HG03442 (cell line): ENCODE measurements at regions not wholly inside any gene's neighbourhood (a gene's known extent, or its start where the extent isn't known, plus 50 kb on each side); places are given as distances from the start of the nearest gene placed in this dataset.
"Not testable (repeated sequence)": the region's sequence is repeated elsewhere in the genome, so short reads cannot be mapped to it uniquely, and the experiment has no call there.

Experiments used
- ATAC-seq: cut with Tn5 transposase; IDR thresholded peaks from one replicate; pipeline ENCODE4 v1.9.1; 2021; ENCODE audit warnings: mild to moderate bottlenecking, moderate library complexity; ENCODE audit not compliant: unreplicated experiment

DNA sequence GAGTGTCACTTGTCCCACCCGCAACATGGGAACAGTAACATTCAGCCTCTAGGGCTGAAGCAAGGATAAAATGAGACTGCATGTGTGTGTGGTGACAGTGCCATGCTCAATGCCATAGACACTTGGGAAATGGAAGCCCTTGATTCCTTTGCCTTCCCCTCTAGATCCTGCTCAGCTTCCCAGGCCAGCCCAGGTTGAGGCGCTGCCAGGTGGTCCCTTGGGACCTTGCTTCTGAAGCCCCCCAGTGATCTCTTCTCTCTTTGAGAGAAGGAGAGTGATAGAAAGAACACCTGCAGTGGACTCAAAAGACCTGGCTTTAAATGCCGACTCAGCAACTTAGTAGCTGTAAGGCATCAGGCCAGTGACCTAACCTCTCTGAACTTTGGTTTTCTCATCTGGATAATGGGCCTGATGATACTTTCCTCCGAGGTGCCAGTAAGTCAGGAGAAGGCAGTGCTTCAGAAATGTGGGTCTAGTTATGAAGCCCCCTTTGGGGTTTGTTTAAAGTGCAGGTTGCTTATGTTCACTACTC lies 144.5 kb downstream of the RPLP1 start:
- no peak for ATAC-seq

GRCh38 chr15:69599271-69599670 lies 146.7 kb downstream of the RPLP1 start:
- ATAC-seq: no peak

GRCh38 chr15:69600556-69601085 lies 148.0 kb downstream of the RPLP1 start:
- no peak for ATAC-seq

DNA sequence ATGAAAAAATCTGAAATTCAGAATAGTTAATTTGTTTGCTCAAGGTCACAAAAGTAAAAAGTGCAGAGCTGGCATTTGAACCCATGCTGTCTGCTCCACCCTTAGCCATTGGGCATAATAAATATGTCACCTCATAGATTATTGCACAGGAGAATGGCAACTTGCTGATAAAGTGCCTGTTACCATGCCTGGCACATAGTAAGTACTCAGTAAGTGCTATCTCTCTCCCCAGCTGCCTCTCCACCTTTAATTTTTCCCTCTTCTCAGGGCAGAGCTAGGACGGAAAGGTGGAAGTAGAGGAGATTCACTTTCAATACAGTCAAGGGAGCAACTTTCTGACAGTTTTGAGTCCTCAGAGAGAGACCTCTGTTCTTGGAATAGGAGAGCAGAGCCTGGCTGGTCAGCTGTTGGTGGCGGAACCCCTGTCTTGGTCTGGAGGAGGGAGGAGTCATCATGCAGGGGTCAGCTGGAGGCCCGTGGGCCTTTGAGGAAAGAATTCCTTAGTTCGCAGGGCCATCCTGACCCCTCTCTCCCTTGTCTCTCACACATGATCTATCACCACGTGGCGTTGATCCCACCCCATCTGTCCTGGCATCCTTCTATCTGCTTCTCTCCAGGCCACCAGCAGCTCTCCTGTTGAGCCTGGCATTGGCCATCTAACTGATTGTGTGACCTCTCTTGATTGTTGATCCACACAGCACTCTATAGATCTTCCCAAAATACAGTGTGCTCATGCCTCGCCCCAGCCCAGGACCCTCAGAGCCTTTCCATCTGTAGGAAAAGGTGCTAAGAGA lies 149.3 kb downstream of the RPLP1 start:
- no peak for ATAC-seq

DNA sequence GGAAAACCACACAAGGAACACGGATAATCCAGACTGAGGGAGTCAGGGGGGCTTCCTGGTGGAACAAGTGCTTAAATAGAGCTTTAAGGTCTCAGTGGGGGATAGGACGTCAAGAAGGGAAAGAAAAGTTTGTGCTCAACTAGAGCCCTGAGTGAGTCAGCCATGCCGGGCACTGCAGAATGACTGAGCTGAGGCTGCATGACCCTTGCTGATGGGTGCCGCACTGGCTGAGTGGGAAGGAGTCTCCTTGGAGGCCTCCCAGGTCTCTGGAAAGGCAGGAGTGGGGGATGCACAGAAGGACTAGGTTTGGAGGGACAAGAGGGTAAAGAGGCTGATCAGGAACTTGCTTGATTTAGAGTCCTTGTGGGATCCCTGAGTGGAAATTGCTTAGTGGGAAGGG lies 150.3 kb downstream of the RPLP1 start:
- no peak for ATAC-seq

- no peak for ATAC-seq
Measured at GRCh38 chr15:69603369-69604071, 150.9 kb downstream of the RPLP1 start.

DNA sequence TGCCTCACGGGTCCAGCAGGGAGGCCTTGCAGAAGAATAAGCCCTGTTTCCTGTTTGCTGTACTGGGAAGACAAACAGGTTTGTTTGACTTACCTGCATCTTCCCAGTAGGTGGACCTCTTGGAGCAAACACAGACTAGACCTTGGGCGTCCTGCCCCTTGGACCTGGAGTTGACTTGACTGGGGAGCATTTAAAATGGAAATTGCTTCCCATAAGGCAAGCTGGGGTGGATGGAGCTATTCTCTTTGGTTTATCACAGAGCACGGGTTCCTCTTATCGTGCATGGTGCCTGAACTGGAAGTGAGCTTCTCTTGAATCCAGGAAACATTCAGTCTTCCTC lies 151.4 kb downstream of the RPLP1 start:
- no peak for ATAC-seq

- no peak for ATAC-seq
Measured at GRCh38 chr15:69606144-69606543, 153.5 kb downstream of the RPLP1 start.

GRCh38 chr15:69606921-69607500 lies 154.4 kb downstream of the RPLP1 start:
- no peak for ATAC-seq

DNA sequence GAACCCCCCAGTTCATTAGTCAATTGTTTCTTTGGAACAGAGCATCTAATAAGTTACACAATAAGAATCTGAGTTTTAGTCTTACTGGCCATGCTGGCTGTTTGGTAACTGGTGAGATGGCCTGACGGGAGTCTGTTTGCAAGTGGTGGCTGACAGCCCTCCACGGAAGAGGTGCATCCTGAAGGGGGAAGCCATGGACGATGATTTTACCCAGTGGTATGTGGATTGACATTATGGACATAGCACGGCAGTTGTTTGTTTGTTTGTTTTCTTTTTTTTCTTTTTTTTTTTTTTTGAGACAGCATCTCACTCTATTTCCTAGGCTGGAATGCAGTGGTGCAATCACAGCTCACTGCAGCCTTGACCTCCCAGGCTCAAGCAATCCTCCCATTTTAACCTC lies 156.0 kb downstream of the RPLP1 start:
- no peak for ATAC-seq

GRCh38 chr15:69609176-69609575 lies 156.6 kb downstream of the RPLP1 start:
- ATAC-seq: no peak

GRCh38 chr15:69609776-69610175 lies 157.2 kb downstream of the RPLP1 start:
- ATAC-seq: no peak

GRCh38 chr15:69610277-69610676 lies 157.7 kb downstream of the RPLP1 start:
- ATAC-seq: no peak

GRCh38 chr15:69610858-69611257 lies 158.2 kb downstream of the RPLP1 start:
- no peak for ATAC-seq

DNA sequence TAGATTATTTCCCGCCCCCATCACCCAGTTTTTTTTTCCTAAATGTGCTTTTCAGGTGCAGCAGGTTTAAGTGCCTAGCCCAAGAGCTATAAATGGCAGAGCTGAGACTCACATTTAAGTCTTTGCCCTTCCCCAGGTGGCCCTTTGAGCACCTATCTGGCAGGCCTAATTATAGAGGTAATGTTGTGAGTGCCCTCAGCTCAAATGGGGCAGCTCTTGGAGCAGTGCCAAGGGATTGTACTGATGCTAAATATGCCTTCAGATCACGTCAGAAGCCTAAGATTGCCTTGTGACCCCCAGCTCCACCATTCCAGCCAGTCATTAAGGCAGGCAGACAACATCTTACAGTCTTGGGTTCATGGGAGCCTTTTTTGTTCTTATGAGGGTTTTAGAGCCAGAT lies 159.5 kb downstream of the RPLP1 start:
- ATAC-seq: no peak

- ATAC-seq: no peak
Measured at GRCh38 chr15:69613182-69613581, 160.6 kb downstream of the RPLP1 start.

DNA sequence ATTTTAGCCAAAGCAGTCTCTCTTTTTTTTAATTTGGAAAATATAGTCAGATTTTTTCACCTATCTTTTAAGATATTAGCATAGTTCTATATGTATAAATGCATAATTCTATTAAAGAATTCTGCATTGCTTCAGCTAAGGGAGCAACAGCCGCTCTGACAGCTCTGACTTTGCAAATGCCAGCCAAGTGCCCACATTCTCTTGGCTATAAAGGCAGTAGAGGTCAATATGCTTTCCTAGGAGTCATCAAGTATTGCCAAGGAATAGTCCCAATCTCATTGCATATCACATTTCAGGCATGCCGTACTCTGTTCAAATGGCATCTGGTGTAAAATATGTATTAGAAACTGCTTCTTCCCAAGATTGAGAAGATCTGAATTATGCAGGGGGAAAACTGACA lies 161.4 kb downstream of the RPLP1 start:
- no peak for ATAC-seq

DNA sequence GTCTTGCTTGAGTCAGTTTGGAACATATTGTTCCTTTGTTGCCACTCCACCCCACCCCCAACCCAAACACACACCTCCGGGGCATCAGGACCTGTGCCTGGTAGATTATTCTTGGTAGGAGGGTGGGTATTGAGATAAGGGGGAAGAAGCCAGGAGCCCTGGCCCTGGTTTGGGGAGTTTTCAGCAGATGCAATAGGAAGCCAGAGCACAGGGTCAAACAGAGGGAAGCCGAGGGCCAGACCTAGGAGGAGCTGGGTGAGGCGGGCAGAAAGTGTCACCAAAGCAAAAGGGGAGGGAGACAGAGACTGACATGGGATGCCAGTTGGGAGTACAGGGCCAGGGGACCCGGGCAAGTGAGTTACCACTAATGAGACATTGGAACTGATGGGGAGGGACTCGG lies 163.1 kb downstream of the RPLP1 start:
- no peak for ATAC-seq

DNA sequence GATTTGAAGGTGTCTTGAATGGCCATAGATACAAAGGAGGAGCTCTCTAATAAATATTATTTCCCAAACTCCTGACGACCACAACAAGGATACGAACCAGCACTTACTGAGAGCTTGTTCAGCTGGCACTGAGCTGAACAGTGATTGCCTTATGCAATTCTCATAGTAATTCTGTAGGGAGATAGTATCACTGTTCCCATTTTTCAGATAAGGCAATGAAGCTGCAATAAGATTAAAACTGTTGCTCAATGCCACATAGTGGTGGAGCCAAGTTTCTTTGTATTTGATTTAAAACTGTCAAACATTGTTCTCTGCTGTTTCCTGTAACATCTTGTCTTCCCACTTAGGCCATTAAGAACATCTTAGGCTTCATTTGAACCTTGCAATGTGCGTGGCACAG lies 163.9 kb downstream of the RPLP1 start:
- no peak for ATAC-seq

GRCh38 chr15:69617144-69617543 lies 164.5 kb downstream of the RPLP1 start:
- not testable (repeated sequence) for ATAC-seq

DNA sequence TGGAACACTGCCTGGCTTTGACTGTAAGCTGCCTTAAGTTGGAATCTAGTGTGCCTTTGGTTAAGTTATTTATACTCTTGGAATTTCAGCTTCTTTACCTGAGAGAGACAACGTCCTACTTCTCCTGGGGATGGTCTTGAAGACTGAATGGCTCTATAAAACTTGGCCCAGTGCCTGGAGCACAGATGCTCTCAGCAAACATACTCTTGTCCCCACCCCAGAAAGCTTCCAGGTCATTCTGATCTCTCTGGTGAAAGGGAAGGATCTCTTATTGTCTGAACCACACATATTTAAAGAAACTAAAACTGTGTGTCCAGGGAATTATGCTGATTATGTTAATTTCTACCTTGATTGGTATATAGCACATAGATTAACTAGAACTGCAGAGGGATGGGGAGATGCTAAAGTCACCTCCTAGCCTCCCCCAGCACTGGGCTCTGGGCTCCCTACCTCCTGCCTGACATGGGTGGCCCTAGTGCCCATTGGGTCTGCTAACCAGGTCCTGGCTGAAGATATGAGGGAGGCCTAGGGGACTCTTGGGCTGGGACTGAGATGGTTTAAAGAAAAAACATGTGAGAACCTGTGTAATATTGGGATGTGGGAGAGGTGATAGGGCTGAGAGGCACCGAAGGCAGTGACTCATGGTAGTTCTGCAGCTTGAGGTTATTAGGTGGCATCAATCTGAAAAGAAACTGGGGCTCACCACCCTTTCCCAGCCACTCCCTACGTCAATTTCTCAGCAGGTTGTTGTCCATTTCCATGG lies 171.0 kb downstream of the RPLP1 start:
- ATAC-seq: no peak
